Pancreas (tissue), 10 donors: ENCODE measurements at regions not wholly inside any gene's neighbourhood (a gene's known extent, or its start where the extent isn't known, plus 50 kb on each side); places are given as distances from the start of the nearest gene placed in this dataset.

Experiments
- ATAC-seq, 4 donors: fragments of 200-7000 bp; cut with Tn5 transposase; one replicate each; pipeline versions ENCODE4 v1.8.0 to v1.9.1; 2020; ENCODE audit warnings: mild to moderate bottlenecking in 4 of 4, moderate library complexity in 4 of 4
- DNase-seq, 6 donors: peaks; one replicate each; pipeline ENCODE4 v3.0.0-alpha.2; 2020
- FAIRE-seq: peaks from 2 replicates; lab custom pipeline; 2012; peaks lifted over from hg19 to GRCh38; lab: Jason Lieb, UNC
- H3K27ac ChIP-seq, 4 donors: fragments of 200-600 bp; sonication (generic); 1 replicate in 3 of 4; 2 replicates in 1 of 4; pipeline versions ENCODE4 v1.5.0 to v1.8.0; 2020
- H3K27me3 ChIP-seq, 4 donors: fragments of 200-600 bp; one replicate each; pipeline ENCODE4 v1.8.0; 2021
- H3K36me3 ChIP-seq, 3 donors: fragments of 200-600 bp; sonication (generic) in 1 of 3; one replicate each; pipeline versions ENCODE4 v1.5.0 to v1.8.0; 2020 to 2021
- H3K4me1 ChIP-seq, 3 donors: fragments of 200-600 bp; one replicate each; pipeline ENCODE4 v1.8.0; 2021
- H3K4me3 ChIP-seq, 4 donors: fragments of 200-600 bp; sonication (generic) in 2 of 4; one replicate each; pipeline versions ENCODE4 v1.5.0 to v1.8.0; 2020 to 2021
- H3K9me3 ChIP-seq, 4 donors: fragments of 200-600 bp; one replicate each; pipeline ENCODE4 v1.8.0; 2021
- CTCF ChIP-seq, 4 donors: fragments of 200-600 bp; sonication (generic) in 3 of 4; IDR thresholded peaks; one replicate each; pipeline versions ENCODE4 v1.5.0 to v1.8.0; 2021; ENCODE audit warnings: antibody characterized with exemption in 4 of 4
- WGBS, 2 donors: extraction: QIAGEN DNeasy Blood & Tissue Kit; methylation state at CpG; one replicate each; pipeline ENCODE4 v1.1.7; 2013; 5-methylcytosine and 5-hydroxymethylcytosine counted together
- intact Hi-C, 3 donors: fragments of 100-400 bp; cut with DNase I; formaldehyde crosslinking; loops; one replicate each; pipeline versions ENCODE4 v1.11.1 to v1.14.2; 2022
- donor health status: healthy with polysubstance abuse.
- donor health status: DM: no; HTN: no; CAD: no; lungs with moderate emphysema.
- donor health status: DM: no; HTN: no; CAD: no.
- donor health status: control.
- donor health status: control.
- donor health status: Bipolar disorder and iron deficiency.
- donor health status: DM: yes; HTN: yes; CAD: no.
- donor health status: DM: no; HTN: no; CAD: no.
- donor health status: DM: no; HTN: no; CAD: no.
- donor health status: DM: yes; HTN: yes; CAD: no.

DNA sequence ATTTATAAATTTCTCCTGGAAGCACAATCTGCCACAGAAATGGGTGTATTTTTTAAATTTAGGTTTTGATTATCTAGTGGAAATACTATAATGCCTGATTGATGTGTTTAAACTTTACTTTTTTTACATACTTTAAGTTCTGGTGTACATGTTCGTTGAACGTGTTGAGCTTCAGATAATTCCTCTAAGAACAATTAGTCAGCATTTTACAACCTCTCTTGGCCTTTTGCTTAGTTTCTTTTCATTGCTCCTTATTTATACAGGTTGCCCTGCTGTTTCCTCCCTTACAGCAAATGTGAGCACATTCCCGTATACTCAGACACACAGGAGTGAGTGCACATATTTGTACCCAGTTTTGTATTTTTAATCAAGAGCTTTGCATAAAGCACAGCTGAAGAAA lies 1038.9 kb downstream of the BRINP3 start:
- Histone ChIP-seq H3K4me1 (no peaks in the 10 kb centered on the region), H3K9me3 (no peaks in the 10 kb centered on the region), H3K4me3 (no peak overlapping the region), H3K27ac (no peak overlapping the region), H3K27me3 (no peaks in the 10 kb centered on the region), H3K36me3 (no peaks in the 10 kb centered on the region)
- DNase-seq (no peak), ATAC-seq (no peak), FAIRE-seq (no peak)
- TF ChIP-seq CTCF (IDR thresholded peaks at IDR 0.05): no peak
- WGBS, 2 donors: 43 to 48% methylated on average over 3 of the region's 3 CpGs
- intact Hi-C loops: no loop called here

DNA sequence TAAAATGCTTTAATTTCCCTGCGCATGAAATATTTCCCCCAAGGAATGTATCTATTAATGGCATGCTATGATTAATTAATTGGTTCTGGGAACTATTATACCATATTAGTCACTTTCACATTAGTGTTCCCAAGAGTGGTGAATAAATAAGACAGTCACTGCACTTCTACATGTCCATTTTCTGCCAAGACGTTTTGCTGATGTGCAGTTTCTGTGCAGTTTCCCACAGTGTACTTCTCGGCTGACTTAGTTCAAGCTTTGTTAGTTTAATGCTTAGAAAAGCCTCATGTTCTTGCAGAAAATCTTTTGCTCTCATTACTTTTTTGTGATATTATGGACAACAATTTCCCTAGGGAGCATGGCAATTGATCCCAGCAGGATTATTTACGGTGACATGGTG lies 1014.5 kb downstream of the BRINP3 start:
- TF ChIP-seq CTCF (IDR thresholded peaks at IDR 0.05): no peak
- ATAC-seq (no peak), FAIRE-seq (no peak), DNase-seq (no peak)
- H3K9me3 ChIP-seq: no peaks in the 10 kb centered on the region
- intact Hi-C loops: no loop called here
- H3K36me3 ChIP-seq: no peaks in the 10 kb centered on the region
- H3K4me1 ChIP-seq: no peaks in the 10 kb centered on the region
- H3K27me3 ChIP-seq: no peaks in the 10 kb centered on the region
- H3K27ac ChIP-seq: no peak overlapping the region
- no peak overlapping the region for H3K4me3 ChIP-seq
- WGBS, 2 donors: 47 to 57% methylated on average over 4 of the region's 4 CpGs

DNA sequence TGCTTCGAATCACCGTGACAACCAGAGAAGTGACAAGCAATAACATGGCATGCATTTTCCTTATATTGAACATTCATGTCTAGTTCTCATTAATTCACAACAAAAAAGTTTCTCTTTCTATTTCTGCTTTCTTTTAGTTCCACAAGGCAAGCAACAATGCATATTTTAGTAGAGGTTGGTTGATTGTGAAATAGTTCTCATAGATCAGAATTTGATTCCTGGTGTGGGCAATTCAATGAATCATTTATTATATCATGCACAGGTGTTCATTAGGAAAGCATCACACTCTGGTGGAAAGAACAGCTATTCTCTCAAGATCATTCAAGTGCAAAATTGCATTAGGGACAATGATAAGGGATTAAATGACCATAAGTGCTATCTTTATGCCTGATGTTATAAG lies 980.9 kb downstream of the BRINP3 start:
- Histone ChIP-seq H3K27ac (no peak overlapping the region), H3K9me3 (no peaks in the 10 kb centered on the region), H3K4me1 (no peaks in the 10 kb centered on the region), H3K36me3 (no peaks in the 10 kb centered on the region), H3K4me3 (no peak overlapping the region), H3K27me3 (no peaks in the 10 kb centered on the region)
- ATAC-seq (no peak), DNase-seq (no peak), FAIRE-seq (no peak)
- no peak for TF ChIP-seq CTCF (IDR thresholded peaks at IDR 0.05)
- intact Hi-C loops: no loop called here
- WGBS, 2 donors: 27 to 29% methylated on average over 2 of the region's 2 CpGs

GRCh38 chr1:189499736-189500135 lies 977.9 kb downstream of the BRINP3 start:
- no peak for FAIRE-seq
- no peaks in the 10 kb centered on the region for H3K4me1 ChIP-seq
- no peaks in the 10 kb centered on the region for H3K9me3 ChIP-seq
- WGBS, 2 donors: 56 to 80% methylated on average over 4 of the region's 4 CpGs
- no peak overlapping the region for H3K27ac ChIP-seq
- no peak for TF ChIP-seq CTCF (IDR thresholded peaks at IDR 0.05)
- no peak for ATAC-seq
- no peaks in the 10 kb centered on the region for H3K27me3 ChIP-seq
- H3K36me3 ChIP-seq: no peaks in the 10 kb centered on the region
- no peak for DNase-seq
- no peak overlapping the region for H3K4me3 ChIP-seq
- intact Hi-C loops: no loop called here

- Histone ChIP-seq H3K27me3 (no peaks in the 10 kb centered on the region), H3K4me1 (no peaks in the 10 kb centered on the region), H3K9me3 (no peaks in the 10 kb centered on the region), H3K4me3 (no peak overlapping the region), H3K27ac (no peak overlapping the region), H3K36me3 (no peaks in the 10 kb centered on the region)
- FAIRE-seq: no peak
- no peak for DNase-seq
- no peak for ATAC-seq
- intact Hi-C loops: no loop called here
- TF ChIP-seq CTCF (IDR thresholded peaks at IDR 0.05): no peak
- 44 to 55% methylated on average over 2 of the region's 2 CpGs for WGBS, 2 donors
These were observed 976.9 kb downstream of the BRINP3 start for GRCh38 chr1:189500778-189501177.
